Testis (tissue), 2 donors: ENCODE measurements at regions not wholly inside any gene's neighbourhood (a gene's known extent, or its start where the extent isn't known, plus 50 kb on each side); places are given as distances from the start of the nearest gene placed in this dataset.

Experiments
- POLR2A ChIP-seq: fragments of 450-650 bp; IDR thresholded peaks from one replicate; pipeline ENCODE4 v1.6.1; 2017; ENCODE audit warnings: antibody characterized with exemption, mild to moderate bottlenecking, moderate library complexity
- TF ChIP-seq, protein P1 (sequence below), 3 experiments: fragments of 450-650 bp in 2 of 3; fragments of 200-600 bp in 1 of 3; sonication (generic) in 1 of 3; IDR thresholded peaks; one replicate each; pipeline ENCODE4 v1.5.1; 2016 to 2019; ENCODE audit warnings: antibody characterized with exemption in 3 of 3, mild to moderate bottlenecking in 2 of 3, moderate library complexity in 1 of 3

DNA sequence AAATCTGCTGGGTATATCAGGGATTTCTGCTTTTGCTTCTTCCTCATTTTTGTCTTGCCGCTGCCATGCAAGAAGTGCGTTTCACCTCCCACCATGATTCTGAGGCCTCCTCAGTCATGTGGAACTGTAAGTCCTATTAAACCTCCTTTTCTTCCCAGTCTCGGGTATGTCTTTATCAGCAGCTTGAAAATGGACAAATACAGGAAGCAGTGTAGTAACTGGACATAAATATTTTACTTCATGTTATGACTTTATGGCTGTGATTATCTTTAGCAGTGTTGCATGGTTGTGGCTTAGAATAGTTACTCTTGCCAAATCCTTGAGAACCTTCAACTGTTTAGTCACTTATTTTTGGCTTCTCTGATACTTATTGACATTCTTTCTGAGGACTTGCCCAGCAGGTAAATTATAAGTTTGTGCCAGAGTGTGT, 66.2 kb upstream of the DLX2 start:
- TF ChIP-seq, protein P1, sequence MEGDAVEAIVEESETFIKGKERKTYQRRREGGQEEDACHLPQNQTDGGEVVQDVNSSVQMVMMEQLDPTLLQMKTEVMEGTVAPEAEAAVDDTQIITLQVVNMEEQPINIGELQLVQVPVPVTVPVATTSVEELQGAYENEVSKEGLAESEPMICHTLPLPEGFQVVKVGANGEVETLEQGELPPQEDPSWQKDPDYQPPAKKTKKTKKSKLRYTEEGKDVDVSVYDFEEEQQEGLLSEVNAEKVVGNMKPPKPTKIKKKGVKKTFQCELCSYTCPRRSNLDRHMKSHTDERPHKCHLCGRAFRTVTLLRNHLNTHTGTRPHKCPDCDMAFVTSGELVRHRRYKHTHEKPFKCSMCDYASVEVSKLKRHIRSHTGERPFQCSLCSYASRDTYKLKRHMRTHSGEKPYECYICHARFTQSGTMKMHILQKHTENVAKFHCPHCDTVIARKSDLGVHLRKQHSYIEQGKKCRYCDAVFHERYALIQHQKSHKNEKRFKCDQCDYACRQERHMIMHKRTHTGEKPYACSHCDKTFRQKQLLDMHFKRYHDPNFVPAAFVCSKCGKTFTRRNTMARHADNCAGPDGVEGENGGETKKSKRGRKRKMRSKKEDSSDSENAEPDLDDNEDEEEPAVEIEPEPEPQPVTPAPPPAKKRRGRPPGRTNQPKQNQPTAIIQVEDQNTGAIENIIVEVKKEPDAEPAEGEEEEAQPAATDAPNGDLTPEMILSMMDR (IDR thresholded peaks at IDR 0.05): no peak
- TF ChIP-seq POLR2A: no peak
